NCI-H774 (cell line): ENCODE measurements at regions not wholly inside any gene's neighbourhood (a gene's known extent, or its start where the extent isn't known, plus 50 kb on each side); places are given as distances from the start of the nearest gene placed in this dataset.
"Not testable (repeated sequence)": the region's sequence is repeated elsewhere in the genome, so short reads cannot be mapped to it uniquely, and the experiment has no call there.

ENCODE experiments used
- DNase-seq: peaks from one replicate; lab custom pipeline; 2025; lab: John Stamatoyannopoulos, UW

DNA sequence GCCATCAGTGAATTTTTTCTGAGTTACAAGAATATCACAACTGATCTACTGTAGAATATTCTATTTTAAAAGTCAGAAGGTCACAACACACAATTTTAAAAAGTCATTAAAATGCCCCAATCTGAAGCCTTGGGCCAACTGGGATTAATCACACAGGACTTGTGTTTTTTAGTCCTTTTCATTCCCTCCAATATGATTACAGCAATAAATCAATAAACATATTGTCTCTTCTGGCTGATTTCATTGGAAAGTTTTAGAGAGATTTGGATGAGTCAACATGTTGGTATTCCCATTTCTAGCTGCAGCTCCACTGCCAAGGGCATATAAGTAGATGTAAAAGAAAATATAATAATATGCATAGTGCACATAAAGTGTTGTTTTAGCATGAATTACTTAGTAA lies 85.8 kb downstream of the NIBAN1 start:
- DNase-seq = no peak

DNA sequence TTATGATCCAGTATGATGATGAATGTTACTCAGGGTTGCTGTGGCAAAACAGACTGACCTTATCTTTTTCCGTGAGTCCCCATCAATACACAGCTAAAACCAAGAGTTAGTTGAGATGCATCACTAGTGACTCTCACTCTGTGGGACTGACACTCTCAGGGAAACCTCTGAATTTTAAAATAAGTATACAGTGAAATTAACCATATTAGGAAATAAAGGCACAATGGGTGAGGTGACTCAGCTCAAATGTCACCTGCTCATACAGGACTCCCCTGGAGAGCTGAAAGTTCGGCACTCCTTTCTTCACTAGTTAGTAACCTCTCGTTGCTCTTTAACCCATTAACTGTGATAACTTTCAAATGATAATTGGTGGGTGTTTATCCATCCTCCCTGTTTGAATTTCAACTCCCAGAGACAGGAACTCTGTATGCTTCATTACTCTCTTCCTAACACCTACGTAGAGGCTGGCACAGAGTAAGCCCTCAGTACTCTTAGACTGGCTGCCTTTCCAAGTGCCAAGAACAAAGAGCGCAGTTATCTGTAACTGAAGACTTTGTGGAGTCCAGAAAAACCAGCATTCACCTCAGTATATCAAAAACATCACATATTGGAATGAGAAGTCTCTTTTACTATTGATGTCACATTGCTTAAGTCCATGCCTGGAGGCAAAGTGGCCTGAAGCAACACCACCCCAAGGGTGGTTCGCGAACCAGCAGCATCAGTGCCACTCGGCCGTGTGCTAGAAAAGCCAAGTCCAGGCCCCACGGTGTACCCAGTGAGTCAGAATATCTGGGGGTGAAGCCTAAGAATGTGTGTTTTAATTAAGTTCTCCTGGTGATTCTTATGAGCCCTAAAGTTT lies 91.1 kb downstream of the NIBAN1 start:
- DNase-seq = no peak

DNA sequence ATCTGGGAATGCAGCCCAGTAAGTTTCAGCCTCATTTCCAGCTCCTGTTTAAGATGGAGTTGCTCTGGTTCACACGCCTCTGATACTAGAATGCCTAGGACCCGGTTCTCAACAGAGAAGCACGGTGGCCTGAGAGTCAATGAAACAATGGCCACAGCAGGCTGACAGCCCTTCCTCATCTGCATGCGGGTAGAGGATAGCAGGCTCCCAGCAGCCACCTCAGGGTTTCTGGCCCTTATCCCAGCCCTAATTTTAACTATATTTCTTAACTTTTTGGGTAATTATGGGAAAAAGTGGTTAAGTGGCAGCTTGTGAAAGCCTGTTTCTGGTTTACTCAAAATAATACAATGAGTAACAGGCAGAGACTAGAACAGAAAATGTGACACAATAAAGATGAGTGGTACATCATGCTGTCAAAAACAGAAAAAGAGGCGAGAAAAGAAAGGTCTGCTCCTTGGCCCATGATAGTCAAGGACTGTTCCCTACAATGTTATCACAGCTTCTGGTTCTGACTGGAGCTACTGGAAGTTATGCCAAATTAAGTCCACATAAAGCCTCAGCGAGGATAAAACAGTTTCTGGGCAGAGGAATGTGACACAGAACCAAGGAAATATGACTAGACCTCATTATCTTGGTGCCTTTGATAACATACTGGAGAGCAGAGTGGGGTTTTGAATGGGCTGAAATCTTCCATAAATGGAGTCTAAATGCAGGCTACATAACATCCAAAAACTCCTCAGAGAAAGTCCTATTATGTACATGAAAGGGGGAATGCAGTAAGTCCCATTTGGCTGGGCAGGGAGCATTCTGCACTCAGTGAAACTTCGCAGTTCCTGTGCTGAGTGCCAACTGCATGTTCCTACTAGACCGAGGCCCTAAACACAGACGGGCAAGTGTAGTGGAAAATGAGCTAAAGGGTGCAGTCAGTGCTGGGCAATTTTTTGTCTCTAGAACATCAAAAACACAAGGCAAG lies 92.1 kb downstream of the NIBAN1 start:
- no peak for DNase-seq

DNA sequence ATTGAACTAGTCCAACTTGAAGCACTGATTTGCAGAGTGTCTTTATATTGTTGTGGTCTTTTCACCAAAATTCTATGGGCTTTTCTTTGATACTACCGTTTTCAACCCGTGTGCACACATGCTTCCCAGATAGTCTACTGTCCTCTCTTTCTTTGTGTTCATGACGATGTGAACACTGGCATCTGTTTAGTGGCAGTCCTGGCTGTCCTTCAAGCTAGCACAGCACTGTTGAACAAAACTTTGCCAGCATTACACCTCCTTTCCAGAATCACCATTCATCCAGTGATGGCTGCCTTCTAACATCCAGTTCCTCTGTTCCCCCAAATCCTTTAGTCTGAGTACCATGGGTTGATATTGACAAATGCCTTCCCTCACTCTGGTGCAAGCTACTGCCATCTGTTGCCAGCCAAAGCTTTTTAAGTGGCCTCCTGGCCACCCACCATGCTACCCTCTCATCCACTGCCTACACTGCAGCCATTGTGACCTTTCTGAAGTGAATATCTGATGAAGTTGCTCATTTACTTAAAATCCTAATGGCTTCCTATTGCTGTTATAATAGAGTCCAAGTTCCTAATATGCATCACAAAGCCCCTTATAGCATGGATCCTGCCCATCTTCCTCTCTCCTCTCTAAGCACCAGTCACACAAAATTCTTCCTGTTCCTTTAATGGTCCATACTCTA lies 94.3 kb downstream of the NIBAN1 start:
- no peak for DNase-seq

DNA sequence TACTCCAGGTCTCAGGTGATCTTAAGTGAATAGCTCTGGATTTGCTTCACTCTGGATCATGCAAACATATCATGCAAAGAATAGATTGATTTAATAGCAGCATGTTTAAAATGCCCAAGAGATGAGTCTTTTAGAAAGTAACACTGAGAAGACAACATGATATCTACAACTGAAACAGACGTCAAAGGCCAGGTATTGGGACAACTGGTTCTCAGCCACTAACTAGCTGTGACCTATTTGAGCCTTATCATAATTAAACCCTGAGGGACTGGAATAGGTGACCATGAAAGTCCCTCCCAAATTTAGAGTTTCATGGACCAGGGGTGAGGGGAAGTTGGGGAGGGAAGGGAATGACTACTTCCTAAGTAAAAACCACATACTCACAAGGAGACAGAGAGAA lies 95.7 kb downstream of the NIBAN1 start:
- no peak for DNase-seq

DNA sequence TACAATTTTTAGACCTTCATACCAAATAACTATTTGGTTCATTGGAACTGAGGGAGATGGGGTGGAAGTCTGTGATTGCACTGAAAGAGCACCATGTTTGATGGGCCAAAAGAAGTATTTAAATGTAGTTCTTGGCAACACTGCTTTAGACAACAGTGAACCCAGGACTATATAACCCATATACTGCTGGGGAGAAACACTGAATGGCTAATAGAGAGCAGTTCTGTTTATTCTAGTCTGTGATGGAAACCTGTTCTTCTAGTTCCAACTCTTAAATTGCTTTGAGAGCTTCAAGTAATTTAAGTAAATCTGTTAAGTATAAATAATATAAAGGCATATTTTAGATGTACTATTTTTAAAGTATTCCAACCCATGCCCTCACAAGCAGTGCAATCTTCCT lies 96.3 kb downstream of the NIBAN1 start:
- no peak for DNase-seq

DNA sequence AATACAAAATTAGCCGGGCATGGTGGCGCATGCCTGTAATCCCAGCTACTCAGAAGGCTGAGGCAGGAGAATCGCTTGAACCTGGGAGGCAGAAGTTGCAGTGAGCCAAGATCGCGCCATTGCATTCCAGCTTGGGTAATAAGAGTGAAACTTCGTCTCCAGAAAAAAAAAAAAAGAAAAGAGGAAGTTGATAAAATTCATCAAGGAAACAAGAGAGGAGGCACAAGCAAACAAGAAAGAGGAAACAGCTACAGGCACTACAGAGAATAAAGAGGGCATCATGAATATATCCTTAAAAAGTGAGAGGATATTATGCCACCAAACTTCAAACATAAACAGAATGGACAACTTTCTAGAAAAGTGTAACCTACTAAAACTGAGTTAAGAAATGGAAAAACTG lies 98.3 kb downstream of the NIBAN1 start:
- DNase-seq = not testable (repeated sequence)

DNA sequence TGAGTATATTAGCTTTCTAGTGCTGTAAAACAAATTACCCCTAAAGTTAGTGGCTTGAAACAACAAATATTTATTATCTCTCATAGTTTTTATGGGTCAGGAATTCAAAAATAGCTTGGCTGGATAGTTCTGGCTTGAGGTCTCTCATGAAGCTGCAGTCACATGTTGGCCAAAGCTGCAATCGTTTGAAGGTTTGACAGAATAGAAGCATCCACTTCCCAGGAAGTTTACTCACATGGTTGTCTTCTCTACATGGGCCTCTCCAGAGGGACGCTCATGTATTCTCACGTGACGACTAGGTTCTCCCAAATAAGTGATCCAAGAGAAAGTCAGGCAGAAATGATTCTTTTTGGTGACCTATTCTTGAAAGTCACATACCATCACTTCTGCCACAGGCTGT lies 99.1 kb downstream of the NIBAN1 start:
- no peak for DNase-seq

DNA sequence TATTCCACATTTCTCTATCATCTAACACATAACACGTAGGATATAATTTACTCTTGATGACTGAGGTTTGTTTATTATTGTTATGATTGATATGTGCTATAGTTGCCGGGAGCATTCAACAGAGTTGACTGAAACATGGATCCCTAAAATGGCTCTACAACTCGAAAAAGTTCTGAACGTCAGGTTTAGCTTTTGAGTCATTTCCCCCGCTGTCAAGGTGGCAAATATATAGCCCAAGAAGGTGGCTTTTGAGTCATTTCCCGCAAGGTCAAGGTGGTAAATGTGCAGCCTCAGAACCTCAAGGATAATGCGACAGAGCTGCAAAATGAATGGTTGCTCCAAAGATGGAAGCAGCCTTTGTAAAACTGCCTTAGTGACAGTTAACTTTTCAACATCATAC lies 104.0 kb downstream of the NIBAN1 start:
- DNase-seq = no peak

DNA sequence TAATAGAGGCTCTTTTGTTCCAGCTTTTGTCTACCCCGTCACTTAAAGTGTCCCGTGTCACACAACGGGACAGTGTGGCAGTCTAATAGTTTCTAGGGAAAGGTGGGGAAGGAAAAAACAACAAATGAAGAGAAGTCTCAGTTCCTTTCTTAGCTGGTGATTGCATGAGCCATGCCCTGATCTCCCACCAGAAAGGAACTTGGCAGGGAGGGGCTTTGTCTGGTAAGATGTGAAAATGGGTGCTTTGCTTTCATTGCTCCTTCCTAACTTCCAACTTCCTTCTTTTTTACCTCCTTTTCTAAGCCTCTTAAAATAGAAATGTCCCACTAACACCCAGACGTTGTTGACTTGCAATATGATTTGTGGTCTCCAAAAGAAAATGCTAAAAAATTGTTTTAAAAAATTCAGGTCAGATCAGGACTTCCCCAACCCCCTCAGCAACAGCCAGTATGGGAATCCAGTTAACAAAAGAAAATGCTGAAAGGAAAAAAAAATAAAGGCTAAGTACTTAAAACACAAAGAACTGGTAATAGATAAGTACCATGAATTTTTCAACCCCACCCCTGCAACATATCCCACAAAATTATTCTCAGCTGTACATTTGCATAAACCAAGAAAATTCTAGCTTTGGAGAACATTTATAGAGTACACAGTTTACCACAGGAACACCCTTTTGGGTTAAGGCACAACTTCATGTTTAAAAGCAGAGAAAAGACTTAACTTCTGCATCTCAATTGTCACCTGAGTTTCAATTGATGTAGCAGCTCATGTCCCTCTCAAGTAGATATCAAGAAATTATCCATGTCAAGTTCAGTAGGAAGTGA lies 106.2 kb downstream of the NIBAN1 start:
- DNase-seq = no peak

DNA sequence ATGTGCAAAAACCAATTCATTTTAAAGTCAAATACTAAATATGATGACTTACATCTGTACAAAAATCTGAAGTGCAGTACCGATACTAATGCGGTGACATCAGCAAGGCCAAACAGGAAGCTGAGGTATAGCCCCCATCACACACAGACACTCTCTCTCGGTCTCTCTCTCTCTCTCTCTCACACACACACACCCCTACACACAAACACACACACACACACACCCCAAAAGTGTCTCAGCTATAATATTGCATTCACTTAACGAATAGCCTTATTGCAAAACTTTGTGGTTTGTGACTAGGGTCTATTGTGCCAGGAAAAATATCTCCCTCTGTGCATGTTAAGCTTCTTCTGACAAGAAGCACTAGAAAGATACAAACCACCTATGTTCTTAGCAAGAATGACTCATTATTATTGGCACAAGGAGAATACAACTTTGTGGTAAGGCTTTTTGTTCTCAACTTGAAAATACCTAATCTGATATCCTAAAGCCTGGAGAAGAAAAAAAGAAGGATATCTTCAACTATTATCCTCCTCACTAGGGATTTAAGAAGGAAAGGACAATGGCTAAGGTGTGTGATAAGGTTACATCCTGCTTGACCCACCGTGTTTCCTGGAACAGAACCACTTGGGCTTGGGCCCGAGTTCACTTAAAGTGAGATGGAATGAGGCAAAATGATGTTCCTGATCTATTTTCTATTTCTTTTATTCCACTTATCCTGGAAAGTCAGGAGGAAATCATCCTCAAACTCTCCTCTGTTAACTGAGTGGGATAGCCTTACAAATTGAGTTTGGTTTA lies 107.1 kb downstream of the NIBAN1 start:
- DNase-seq = no peak

DNA sequence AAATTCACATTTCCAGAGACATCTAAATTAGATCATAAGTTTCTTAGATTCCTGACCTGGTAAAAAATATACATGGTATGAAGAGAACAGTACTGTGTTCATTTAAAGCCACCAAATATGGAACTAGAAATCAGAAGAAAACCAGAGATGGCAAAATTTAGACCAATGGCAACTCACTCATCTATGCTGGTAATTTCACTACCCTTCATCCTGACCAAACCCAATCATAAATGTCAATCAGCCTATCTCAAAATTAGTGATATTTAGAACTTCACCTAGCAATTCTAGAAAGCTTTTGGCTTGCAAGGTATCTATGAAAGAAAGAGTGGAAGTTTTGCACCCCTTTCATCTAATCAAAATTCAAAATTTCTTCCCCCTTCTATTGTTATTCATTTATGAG lies 107.7 kb downstream of the NIBAN1 start:
- no peak for DNase-seq

DNA sequence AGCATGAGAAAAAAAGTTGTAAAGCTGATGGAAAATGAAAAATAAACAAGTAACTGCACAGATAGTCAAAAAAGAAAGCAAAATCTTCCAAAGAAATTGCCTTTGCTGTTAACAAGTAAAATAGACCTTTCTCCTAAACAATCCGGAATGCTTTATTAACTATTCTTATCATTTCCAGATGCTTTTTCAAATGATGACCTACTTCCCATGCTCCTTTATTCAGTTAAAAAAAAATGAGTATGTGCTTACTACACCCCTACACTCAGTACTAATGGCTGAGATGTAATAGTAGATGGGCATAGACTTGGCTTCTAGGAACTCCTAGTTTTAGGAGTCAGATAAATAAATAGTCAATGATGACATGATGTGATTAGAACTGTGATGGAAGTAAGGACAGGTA lies 108.5 kb downstream of the NIBAN1 start:
- DNase-seq = no peak

DNA sequence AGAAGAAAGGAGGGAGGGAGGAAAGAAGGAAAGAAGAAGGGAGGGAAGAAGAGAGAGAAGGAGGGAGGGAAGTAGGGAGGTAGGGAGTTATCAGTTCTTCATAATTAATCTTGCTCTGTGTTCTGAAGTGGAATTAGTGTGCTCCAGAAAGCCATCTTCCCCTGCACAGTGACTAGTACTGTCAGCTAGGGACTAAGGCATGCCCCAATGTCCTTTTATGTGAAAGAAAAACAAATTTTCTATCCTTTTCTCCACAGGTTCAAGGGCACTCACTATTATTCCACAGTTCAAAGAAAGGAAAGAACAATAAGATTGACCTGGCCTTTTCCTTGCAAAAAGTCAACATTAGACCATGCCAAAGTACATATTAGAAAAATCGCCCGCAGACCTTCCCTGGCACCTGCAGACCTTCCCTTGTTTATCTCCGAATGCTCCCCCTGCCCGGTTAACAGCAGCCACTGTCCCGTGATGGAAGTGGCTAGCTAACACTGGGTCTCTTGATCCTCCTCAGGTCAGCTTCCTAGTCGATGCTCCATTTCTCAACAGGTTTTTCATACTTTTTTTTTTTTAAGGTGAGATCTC lies 107.2 kb upstream of the EDEM3 start:
- DNase-seq = no peak

DNA sequence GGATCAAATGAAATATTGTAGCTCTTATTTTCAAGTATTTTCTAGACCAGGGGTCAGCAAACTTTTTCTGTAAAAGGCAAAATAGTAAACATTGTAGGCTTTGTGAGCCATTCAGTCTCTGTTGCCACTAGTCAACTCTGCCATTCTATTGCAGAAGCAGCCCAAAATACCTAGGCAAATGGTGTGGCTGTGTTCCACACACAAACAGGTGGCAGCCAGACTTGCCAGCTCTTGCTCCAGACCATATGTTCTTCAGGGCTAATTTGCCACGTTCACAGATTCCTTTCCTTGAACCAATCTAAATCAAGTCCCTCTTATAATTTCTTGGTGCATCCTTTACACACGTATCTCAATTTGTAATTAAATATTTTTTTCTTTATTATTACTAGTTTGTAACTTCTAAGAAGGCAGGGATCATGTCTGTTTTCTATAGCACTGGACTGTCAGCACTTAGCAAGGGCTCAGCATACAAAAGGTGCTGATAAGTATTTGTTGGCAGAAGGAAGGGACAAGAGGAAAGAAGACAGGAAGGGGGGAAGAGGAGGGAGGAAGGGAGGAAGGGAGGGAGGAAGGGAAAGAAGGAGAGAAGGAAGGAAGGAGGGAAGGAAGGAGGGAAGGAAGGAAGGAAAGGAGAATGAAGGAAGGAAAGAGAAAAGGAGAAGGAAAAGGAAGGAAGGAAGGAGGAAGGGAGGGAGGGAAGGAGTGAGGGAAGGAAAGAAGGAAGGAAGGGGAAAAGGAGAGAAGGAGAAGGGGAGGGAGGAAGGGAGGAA lies 106.5 kb upstream of the EDEM3 start:
- no peak for DNase-seq

DNA sequence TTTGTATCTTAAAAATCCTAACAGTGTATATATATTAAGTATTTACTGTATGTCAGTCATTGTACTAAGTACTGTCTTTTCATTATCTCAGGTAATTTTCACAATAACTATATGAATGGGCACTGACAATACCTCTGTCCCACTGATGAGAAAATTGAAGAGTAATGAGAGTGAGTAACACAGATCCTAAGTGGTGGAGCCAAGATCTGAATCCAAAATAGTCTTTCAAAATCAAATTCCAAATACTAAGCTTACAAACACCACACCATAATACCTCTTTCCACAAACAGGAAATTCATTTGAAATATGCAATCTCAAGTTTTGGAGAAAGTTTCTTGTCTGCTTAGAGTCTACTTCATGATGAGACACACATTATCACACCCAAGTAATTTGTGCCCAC lies 105.9 kb upstream of the EDEM3 start:
- no peak for DNase-seq

DNA sequence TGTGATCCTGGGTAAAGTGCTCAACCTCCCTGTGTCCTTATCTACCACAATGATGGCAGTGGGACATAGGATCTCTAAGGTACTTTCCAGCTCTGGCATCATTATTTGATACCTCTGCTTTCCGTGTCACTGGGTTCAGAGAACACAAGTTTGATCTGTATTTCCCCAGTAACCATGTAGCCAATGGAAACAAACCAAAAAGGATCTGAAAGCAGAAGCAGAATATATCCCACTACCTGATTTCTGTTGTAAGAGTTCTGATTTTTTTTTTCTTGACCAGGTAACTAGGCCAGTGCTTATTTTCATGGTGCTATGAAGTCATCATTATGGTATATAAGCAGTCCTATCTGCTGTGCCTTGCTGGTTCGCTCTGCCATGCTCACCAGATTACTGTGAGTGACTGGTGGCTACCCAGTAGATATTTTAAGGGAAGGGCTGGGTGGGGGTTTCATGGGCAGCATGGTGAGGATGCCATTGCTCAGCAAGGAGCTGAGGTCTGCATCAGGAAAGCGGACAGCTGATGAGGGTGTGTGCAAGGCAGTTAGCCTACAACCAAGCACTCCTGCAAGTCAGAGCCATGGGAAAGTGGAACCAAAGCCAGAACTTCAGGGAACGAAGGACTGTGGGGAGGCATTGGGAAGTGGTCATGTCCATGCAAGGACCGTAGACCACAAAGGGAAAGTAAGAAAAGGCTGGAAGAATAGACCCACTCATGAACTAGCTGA lies 104.9 kb upstream of the EDEM3 start:
- no peak for DNase-seq

DNA sequence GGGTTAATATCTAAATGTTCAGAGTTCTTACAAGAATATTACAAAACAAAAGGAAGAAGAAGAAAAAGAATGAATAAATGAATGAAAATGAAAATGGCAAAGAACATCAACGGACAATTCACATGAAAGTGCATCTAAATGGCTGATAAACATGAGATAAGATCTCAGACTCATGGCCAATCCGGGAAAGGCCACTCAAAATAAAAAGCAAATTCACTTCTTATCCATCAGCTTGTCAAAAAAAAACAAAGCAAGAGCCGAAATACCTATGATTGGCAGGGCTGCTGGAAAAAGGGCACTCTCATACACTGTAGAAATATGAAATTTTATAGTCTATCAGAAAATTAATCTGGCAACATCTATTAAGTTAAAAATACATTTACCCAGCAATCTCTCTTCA lies 103.6 kb upstream of the EDEM3 start:
- no peak for DNase-seq
